CD4-positive, alpha-beta T cell treated with Interleukin-15 for 4 hours (primary cell): ENCODE measurements at regions not wholly inside any gene's neighbourhood (a gene's known extent, or its start where the extent isn't known, plus 50 kb on each side); places are given as distances from the start of the nearest gene placed in this dataset.

Experiments
- DNase-seq: peaks from one replicate; pipeline ENCODE4 v3.0.0-alpha.2; 2020; ENCODE audit warnings: low spot score

DNA sequence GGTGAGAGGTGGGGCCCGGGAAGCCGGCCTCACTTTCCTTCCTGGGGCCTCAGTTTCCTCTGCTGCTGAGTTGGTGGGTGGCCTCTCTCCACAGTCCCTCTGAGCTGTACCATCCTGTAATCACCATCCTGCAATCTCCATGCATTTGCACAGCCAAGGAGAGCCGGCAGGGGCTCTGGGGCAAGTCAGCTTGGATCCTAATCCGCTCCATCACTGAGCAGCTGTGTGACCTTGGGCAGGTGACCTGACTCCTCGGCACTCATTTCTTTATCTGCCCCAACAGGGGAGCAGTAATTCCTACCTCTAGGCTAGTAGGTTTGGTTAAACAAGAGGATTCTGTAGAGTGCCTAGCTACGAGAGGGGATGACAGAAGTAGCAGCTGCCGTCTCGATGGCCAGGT, 88.2 kb upstream of the ZNF618 start:
- DNase-seq: no peak

DNA sequence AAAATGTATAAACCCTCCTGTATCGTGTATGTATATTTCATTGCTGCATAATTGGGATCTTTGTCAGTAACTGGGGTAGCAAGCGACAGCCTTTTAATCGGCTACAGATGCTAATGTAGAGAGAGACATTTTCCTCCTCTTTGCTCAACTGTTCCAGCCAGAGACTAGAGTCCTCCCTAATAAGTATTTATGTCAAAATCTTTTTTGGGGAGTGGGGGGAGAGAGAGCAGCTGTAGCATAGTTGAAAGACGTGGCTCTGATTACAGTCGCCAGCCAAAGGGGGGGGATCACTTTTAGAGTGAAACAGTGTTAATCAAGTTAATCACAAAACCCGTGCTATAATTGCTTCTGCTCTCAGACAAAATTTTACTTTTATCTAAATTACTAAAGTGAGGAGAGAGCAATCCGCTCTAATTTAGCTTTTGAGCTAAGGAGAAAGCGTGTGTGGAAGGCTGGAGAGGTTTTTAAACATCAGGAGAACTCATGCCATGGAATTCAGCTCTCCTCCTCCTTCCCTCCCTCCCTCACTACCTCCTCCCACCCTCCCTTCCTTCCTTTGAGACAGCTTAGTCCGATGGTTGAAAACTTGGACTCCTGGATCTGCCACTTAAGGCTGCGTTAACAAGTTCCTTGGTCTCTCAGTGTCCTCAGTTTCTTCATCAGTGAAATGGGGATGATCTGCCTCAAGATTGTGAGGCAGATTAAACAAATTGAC, 87.3 kb upstream of the ZNF618 start:
- no peak for DNase-seq

DNA sequence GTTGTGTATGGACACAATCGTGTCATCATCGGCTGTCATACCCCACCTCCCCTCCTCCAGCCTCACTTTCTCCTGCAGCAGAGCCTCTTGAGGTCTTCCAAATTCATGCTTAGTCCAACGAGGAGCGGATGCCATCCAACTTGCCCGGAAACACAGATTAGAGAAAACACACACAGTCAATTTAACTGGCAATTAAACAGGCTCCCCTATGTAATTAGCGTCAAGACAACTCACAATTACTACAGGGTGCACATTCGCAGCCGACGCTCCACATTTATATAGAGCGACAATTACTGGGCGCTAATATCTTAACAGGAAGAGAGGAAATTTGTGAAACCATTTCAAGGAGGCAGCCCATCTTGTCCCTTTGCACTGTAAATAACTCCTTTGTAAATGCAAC, 86.0 kb upstream of the ZNF618 start:
- no peak for DNase-seq

DNA sequence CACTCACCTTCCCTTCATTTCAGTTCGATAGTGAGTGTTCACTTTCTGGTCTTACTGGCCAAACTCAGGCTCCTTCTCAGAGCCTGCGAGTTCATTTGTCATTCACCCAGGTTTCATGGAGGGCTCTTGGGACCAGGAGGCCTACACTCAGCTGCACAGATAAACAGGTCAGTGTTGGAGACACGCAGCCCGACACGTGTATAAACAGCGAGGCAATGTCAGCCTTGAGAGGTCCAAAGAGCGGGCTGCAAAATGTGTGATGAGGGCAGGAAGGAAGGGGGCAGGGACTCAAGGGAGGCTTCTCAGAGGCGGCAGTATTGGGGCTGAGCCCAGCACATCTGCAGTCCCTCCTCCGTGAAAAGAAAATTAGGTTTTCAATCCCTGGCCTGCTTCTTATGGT, 82.6 kb upstream of the ZNF618 start:
- no peak for DNase-seq

DNA sequence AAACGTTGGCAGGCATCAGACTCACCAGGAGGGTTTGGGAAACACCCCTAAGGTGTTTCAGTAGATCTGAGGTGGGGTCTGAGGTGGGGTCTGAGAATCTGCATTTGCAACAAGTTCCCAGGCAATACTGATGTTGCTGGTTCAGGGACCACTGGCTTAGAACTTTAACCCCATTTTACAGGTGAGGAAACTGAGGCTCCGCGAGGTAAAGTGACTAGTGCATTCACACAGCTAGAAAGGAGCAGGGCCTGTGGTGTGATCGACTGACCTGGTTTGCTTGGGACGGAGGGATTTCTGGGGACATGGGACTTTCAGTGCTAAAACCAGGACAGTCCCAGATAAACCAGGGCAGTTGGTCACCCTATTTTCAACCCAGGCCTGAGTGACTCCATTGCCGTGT, 81.4 kb upstream of the ZNF618 start:
- DNase-seq: no peak

DNA sequence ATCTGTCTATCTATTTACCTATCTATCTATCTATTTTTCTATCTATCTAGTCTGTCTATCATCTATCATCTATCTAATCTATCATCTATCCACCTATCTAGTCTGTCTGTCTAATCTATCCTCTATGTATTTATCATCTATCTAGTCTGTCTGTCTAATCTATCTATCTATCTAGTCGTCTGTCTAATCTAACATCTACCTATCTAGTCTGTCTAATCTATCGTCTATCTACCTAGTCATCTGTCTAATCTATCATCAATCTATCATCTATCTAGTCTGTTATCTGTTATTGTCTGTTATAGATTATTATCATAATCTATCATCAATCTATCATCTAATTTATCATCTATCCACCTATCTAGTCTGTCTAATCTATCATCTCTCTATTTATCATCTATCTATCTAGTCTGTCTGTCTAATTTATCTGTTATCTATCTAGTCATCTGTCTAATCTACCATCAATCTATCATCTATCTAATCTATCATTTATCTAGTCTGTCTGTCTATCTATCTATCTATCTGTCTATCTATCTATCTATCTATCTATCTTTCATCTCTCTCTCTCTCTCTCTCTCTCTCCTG, 80.2 kb upstream of the ZNF618 start:
- no peak for DNase-seq

DNA sequence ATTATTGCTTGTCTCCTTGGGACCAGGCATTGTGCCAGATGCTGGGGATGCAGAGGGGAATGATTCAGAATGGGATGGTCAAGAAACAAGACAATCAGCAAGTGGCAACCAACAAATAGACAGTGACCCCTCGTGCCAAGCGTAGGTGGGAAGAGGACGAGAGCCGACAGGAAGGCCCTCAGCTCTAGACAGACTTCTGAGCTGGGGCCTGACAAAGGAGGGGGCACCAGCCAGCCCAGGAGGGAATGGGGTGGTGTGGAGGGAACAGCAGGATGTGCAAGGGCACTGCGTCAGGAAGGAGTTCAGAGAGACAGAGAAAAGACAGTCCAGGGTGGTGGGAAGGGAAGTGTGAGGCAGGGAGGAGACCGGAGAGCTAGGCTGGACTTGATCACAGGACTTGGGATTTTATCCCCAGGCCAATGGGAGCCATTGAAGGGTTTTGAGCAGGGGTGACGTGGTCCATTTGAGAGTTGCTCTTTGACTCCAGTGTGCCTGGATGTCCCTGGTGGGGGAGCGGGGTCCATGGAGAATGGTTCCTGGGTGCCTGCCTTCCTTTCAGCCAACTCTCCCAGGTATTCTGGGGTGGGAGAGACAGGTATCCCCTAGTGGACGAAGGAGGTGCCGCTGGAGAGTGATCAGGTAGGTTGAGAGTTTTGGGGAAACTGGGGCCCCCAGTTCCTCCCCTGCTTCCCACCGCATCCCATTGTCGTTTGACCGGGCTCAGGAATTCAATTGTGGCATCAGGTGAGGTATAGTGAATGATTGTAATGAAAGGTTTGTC, 79.3 kb upstream of the ZNF618 start:
- no peak for DNase-seq

DNA sequence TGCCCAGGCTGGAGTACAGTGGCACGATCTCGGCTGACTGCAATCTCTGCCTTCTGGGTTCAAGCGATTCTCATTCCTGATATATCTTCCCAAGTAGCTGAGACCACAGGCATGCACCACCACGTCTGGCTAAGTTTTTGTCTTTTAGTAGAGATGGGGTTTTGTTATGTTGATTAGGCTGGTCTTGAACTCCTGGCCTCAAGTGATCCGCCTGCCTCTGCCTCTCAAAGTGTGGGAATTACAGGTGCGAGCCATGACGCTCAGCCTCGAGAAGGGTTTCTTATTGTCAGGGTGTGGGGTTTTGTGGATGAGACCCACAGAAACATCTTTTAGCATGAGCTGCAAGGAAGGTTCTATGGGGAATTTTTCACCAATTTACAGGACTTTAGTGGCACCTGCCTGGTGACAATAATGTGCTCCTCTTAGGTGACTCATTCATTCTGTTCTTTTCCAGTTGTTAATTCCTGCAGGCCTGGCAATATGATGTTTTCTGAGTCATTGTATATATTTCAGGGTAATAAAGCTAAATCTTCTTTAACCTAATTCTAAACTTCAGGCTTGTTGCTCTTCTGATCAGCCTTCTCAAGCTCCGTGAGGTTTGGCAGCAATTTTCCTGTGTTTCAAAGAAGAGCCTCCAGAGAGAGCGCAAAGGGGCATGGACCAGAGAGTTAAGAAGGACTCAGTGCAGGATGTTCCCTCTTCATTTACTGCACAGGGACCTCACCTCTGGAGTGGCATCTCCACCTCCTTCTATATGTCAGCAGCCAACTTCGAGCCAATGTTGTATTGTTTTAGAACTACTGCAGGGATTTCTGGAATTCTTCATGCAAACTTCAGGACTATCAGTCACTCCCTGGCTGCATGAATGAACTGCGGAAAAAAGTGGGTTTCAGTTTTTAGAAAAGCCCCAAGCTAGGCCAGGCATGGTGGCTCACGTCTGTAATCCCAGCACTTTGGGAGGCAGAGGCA, 77.8 kb upstream of the ZNF618 start:
- no peak for DNase-seq

DNA sequence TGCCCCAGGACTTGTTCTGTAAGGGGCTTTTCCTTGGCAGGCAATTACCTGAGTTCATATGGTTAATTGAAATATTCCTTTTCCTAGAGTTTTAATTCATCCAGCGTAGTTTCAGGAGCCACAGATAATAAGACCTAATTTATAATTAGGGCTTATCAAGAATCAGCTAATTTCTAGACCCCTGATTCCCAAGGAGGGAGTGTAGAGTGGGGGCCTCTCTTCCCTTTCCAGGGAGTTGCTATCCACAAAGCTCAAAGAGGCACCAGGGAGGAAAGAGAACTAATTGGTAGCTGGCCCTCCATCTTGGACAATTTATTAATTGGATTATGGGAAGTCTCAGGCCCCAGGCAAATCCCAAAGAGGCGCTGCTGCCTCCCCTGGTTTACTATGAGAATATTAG, 75.8 kb upstream of the ZNF618 start:
- DNase-seq: no peak

DNA sequence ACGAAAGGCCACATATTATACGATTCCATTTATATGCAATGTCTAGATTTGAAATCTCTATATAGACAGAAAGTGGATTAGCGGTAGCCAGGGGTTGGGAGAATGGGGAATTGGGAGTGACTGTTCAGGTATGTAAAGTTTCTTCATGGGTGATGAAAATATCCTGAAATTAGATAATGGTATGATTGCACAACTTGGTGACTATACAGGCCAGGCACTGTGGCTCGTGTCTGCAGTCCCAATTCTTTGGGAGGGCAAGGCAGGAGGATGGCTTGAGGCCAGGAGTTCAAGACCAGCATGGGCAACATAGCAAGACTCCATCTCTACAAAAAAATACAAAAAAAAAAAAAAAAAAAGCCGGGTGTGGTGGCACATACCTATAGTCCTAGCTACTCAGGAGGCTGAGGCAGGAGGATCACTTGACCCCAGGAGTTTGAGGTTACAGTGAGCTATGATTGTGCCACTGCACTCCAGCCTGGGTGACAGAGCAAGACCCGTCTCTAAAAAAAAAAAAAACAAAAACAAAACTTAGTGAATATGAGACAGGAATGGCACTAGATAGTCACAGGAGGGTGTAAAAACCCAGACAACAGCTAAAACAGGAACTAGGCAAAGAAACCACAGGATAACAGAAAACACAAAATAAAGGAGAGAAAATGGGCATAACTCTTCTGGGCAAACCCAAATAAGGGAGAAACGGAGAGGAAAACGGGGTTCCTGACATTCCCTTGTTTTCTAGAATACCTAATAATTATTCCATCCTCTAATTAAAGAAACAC, 72.1 kb upstream of the ZNF618 start:
- DNase-seq: no peak

DNA sequence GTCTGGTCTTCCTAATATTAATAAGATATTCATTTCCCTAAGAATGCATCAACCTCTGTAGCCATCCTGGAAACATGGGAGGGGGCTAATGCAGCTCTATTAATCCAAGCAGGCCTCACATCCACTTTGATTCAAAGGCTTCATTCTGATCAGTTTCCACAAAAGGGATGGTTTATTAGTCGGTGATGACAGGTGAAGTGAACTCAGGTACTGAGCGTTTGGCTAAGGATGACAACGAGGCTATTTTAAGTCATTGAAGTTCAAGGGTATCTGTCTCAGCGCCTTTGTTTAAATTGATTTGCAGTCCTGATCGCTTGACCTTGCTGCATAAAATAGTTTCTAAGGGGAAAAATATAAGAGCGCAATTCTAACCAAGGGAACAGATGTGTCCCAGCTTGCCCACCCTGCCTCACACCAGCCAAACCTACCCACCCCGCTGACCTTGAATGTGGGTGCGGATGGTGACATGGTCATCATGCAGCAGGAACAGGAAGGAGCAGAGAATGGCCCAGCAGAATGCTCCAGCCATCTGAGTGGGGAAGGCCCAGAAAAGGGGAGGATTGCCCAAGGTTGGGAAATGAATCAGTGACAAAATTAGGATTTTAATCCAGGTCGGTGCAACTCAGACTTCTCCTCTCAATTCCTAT, 70.5 kb upstream of the ZNF618 start:
- no peak for DNase-seq

DNA sequence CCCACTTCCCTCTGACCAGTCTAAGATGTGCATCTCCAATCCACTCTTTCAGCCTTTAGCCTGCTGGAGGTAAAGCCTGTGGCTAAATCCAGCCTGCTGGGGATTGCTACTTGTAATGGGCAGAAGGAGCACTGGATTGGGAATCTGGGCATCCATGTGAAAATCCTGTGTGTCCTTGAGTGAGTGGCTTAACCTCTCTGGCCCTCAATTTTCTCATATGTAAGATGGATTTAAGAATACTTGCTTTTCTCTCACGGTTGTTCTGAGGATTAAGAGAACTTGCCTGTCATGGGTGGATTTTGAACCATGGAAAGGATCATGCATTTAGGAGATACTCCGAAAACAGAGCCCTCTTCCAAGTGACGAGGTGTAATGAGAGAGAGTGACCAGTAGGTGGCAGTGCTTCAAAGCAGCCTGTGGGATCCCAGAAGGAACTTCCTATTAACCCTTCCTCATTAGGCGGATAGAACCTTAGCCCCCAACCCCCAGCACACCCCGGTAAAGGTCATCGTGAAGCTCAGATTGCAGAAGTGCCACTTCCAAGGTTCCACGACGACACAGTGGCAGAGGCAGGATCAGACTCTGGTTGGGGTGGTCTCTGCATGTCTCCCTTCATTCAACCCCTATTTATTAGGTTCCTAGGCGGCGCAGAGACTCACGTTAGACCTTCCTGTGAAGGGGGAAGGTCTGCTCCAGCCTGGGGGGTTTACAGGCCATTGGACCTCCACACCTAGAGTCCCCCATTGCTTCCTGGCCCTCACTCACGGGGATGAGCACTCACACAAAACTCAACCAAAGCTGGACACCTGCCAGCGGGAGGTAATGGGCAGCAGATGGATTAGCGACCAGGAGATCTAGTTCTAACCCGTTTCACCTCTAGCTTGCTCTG, 68.7 kb upstream of the ZNF618 start:
- DNase-seq: peak; percentile 42

DNA sequence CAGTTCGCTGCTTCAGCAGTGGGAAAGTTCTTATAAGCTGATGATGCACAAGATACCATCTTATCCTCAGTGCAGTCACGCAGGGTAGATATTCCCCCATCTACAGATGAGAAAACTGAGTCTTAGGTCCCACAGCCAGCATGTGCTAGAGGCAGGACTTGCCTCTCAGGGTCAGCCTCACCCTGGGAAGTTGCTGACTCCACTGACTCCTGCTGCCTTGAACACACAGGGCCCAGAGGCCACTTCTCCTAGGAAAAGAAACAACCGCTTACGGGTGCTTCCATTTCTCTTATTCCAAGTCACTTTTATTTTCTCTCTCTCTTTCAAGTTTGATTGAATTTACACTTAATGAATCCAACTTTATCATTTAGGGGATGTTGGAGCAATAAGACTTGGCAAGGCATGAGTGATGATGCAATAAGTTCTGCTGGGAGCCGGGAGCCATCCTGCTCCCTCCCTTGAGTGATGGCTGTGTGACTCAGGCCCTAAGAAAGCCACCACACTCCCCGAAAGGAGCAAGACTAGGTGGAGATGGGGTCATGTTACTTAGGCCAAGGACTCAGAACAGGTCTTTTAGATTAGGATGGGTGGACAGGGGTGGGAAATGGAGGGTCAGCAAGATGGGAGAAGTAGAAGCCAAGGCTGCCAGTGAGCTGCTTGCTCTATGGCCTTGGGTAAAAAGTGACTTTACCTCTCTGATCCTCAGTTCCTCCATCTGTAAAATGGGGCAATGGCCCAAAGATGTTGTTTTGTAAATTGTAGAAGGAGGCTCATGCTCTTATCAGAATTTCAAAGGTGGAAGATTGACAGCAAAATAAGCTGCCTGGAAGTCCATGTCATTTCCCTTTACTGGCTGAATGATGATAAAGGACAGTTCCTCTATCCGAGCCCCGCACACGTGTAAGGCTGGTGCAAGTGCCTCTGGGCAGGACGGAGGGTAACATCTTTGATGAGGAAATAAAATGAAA, 67.4 kb upstream of the ZNF618 start:
- no peak for DNase-seq

DNA sequence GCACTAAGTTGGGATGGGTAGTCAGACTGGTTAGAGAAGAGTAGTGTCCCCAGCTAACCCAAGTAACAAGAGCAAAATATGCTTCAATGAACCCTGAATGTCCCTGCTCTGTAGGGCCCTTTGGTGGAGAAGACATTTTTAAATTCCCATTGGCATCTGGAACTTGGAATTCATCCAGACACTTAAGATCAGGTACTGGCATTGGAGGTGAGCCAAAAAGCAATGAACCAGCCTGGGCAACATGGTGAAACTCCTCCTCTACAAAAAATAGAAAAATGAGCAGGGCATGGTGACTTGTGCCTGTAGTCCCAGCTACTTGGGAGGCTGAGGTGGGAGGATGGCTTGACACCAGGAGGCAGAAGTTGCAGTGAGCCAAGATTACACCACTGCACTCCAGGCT, 58.9 kb upstream of the ZNF618 start:
- no peak for DNase-seq

DNA sequence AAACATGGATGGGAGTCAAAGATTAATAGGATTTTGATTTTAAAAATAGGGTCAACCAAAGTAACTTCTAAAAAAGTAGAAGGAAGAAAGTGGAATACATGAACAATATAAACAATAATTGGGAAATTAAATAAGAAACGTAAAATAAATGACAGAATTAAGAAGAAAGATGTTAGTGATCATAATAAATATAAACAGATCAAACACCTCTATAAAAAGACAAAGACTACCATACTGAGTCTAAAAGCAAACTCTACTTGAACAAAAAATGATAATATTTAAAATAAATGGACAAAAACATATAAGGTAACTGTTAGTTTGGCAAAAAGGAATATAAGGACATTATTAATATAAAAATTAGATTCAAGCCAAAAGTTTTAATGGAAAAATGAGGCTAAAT, 57.7 kb upstream of the ZNF618 start:
- DNase-seq: no peak

DNA sequence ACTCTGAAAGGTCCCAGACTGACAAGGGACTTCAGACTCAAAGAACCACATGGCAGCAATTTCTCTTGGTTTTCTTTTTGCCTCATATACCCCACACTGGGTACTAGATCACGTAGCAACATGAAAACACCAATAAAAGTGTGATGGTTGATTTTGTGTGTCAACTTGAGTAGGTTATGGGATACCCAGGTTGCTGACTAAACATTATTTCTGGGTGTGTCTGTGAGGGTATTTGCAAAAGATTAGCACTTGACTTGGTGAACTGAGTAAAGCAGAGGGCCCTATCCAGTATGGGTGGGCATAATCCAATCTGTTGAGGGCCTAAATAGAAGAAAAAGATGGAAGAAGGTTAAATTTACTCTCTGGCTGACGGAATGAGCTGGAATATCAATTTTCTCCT, 53.8 kb upstream of the ZNF618 start:
- DNase-seq: no peak

DNA sequence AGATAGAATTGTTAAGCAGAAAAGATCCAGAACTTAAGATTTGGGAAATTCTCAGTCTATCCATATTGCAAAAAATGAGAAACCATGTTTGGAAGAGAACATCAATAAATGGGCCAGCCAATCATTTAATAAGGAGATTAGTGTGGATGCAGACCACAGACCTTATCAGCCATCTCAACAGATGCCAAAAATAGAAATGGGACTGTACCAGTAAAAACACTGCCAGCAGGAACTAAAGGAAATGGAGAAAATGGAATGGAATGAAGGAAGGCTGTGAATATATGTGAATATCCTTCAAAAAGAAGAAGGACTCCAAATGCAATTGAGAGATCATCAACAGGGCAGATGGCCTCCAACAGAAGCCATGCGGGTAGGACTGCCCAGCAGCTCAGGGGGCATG, 52.7 kb upstream of the ZNF618 start:
- no peak for DNase-seq
